H9 (cell line): ENCODE measurements at regions not wholly inside any gene's neighbourhood (a gene's known extent, or its start where the extent isn't known, plus 50 kb on each side); places are given as distances from the start of the nearest gene placed in this dataset.

ENCODE experiments used
- DNase-seq: peaks from one replicate; pipeline ENCODE4 v3.0.0-alpha.2; 2017
- H2AFZ ChIP-seq: one replicate; pipeline ENCODE4 v1.6.1; 2013; ENCODE audit warnings: mild to moderate bottlenecking, low read length, control low read depth, moderate library complexity
- H2AK5ac ChIP-seq: 2 replicates; pipeline ENCODE4 v1.6.1; 2013; ENCODE audit warnings: low read length, control low read depth, mixed read lengths; ENCODE audit not compliant: insufficient read length
- H2BK120ac ChIP-seq: one replicate; pipeline ENCODE4 v1.6.1; 2013; ENCODE audit warnings: low read depth, mild to moderate bottlenecking, low read length, control low read depth, inconsistent platforms; ENCODE audit not compliant: poor library complexity, severe bottlenecking
- H2BK12ac ChIP-seq: 2 replicates; pipeline ENCODE4 v1.6.1; 2013; ENCODE audit warnings: low read length, control low read depth, mixed read lengths, low read depth; ENCODE audit not compliant: insufficient read length
- H2BK15ac ChIP-seq: 2 replicates; pipeline ENCODE4 v1.6.1; 2013; ENCODE audit warnings: low read depth, low read length, control low read depth
- H2BK20ac ChIP-seq: one replicate; pipeline ENCODE4 v1.6.1; 2013; ENCODE audit warnings: low read depth, mild to moderate bottlenecking, low read length, control low read depth, inconsistent platforms; ENCODE audit not compliant: poor library complexity, severe bottlenecking
- H2BK5ac ChIP-seq: 2 replicates; pipeline ENCODE4 v1.6.1; 2013; ENCODE audit warnings: low read length, control low read depth, mixed read lengths; ENCODE audit not compliant: insufficient read length
- H3K14ac ChIP-seq: 2 replicates; pipeline ENCODE4 v1.6.1; 2013; ENCODE audit warnings: low read length, control low read depth; ENCODE audit not compliant: insufficient read depth
- H3K18ac ChIP-seq: 2 replicates; pipeline ENCODE4 v1.6.1; 2013; ENCODE audit warnings: low read depth, mild to moderate bottlenecking, mixed read lengths, low read length, control low read depth; ENCODE audit not compliant: insufficient read length
- H3K23ac ChIP-seq: 2 replicates; pipeline ENCODE4 v1.6.1; 2013; ENCODE audit warnings: low read length, control low read depth, mixed read lengths, low read depth; ENCODE audit not compliant: insufficient read length
- H3K23me2 ChIP-seq: 2 replicates; pipeline ENCODE4 v1.6.1; 2013; ENCODE audit warnings: low read depth, mild to moderate bottlenecking, mixed read lengths, low read length, control low read depth; ENCODE audit not compliant: insufficient read length, poor library complexity, severe bottlenecking
- H3K27ac ChIP-seq: 2 replicates; pipeline ENCODE4 v1.5.1; 2013; ENCODE audit warnings: low read length, control low read depth, mixed read lengths, low read depth; ENCODE audit not compliant: insufficient read length
- H3K27me3 ChIP-seq: 2 replicates; pipeline ENCODE4 v1.6.1; 2013; ENCODE audit warnings: low read length, control low read depth, inconsistent platforms; ENCODE audit not compliant: insufficient read depth
- H3K4ac ChIP-seq: 2 replicates; pipeline ENCODE4 v1.6.1; 2013; ENCODE audit warnings: low read depth, mild to moderate bottlenecking, control low read depth, inconsistent platforms, low read length, moderate library complexity
- H3K4me1 ChIP-seq: 2 replicates; pipeline ENCODE4 v1.6.1; 2013; ENCODE audit warnings: low read length, control low read depth, inconsistent platforms; ENCODE audit not compliant: insufficient read depth
- H3K4me2 ChIP-seq: 2 replicates; pipeline ENCODE4 v1.6.1; 2013; ENCODE audit warnings: low read length, control low read depth, mixed read lengths; ENCODE audit not compliant: insufficient read length, insufficient read depth
- H3K56ac ChIP-seq: 2 replicates; pipeline ENCODE4 v1.6.1; 2013; ENCODE audit warnings: low read depth, mild to moderate bottlenecking, mixed read lengths, low read length, control low read depth; ENCODE audit not compliant: insufficient read length
- H3K79me1 ChIP-seq: 2 replicates; pipeline ENCODE4 v1.6.1; 2013; ENCODE audit warnings: low read depth, mild to moderate bottlenecking, moderate library complexity, low read length, control low read depth, inconsistent platforms; ENCODE audit not compliant: insufficient read depth, poor library complexity, severe bottlenecking
- H3K79me2 ChIP-seq: 2 replicates; pipeline ENCODE4 v1.6.1; 2013; ENCODE audit warnings: low read length, control low read depth, inconsistent platforms; ENCODE audit not compliant: insufficient read depth
- H3K9ac ChIP-seq: 2 replicates; pipeline ENCODE4 v1.6.1; 2013; ENCODE audit warnings: low read length, control low read depth, mixed read lengths; ENCODE audit not compliant: insufficient read length; ENCODE audit errors: extremely low read depth
- H3K9me3 ChIP-seq: one replicate; pipeline ENCODE4 v1.6.1; 2013; ENCODE audit warnings: low read depth, low read length, inconsistent platforms; ENCODE audit not compliant: control insufficient read depth
- H3T11ph ChIP-seq: one replicate; pipeline ENCODE4 v1.6.1; 2013; ENCODE audit warnings: mild to moderate bottlenecking, low read length, control low read depth, inconsistent platforms
- H4K20me1 ChIP-seq: one replicate; pipeline ENCODE4 v1.6.1; 2013; ENCODE audit not compliant: control insufficient read depth, insufficient read length, insufficient read depth
- H4K5ac ChIP-seq: 2 replicates; pipeline ENCODE4 v1.6.1; 2013; ENCODE audit warnings: low read depth, mild to moderate bottlenecking, mixed read lengths, low read length, control low read depth; ENCODE audit not compliant: insufficient read length
- H4K8ac ChIP-seq: replicated peaks from 2 replicates; pipeline ENCODE4 v1.6.1; 2013; ENCODE audit warnings: low read length, control low read depth, mixed read lengths, low read depth; ENCODE audit not compliant: insufficient read length
- H4K91ac ChIP-seq: 2 replicates; pipeline ENCODE4 v1.6.1; 2013; ENCODE audit warnings: low read depth, mild to moderate bottlenecking, moderate library complexity, mixed read lengths, low read length, control low read depth; ENCODE audit not compliant: insufficient read length
- H3K27ac Mint-ChIP-seq, 3 experiments: 2 replicates in 2 of 3; 3 replicates in 1 of 3; pipeline ENCODE4 v1.8.0; 2020 to 2021; ENCODE audit warnings: mixed read lengths in 3 of 3, mild to moderate bottlenecking in 1 of 3, moderate library complexity in 1 of 3
- H3K27me3 Mint-ChIP-seq: 2 replicates; pipeline ENCODE4 v1.8.0; 2021; ENCODE audit warnings: low read depth, mild to moderate bottlenecking, moderate library complexity, mixed read lengths
- H3K36me3 Mint-ChIP-seq, 3 experiments: 2 replicates in 2 of 3; 3 replicates in 1 of 3; pipeline ENCODE4 v1.8.0; 2020 to 2021; ENCODE audit warnings: low read depth in 3 of 3, mixed read lengths in 3 of 3; ENCODE audit not compliant: insufficient read depth in 1 of 3
- H3K4me1 Mint-ChIP-seq, 2 experiments: 2 replicates each; pipeline ENCODE4 v1.8.0; 2020; ENCODE audit warnings: mixed read lengths in 2 of 2
- H3K4me3 Mint-ChIP-seq, 2 experiments: 2 replicates in 1 of 2; 3 replicates in 1 of 2; pipeline ENCODE4 v1.8.0; 2020 to 2021; ENCODE audit warnings: mild to moderate bottlenecking in 2 of 2, mixed read lengths in 2 of 2, moderate library complexity in 1 of 2
- H3K9me3 Mint-ChIP-seq, 2 experiments: 2 replicates in 1 of 2; 3 replicates in 1 of 2; pipeline ENCODE4 v1.8.0; 2020; ENCODE audit warnings: mild to moderate bottlenecking in 2 of 2, mixed read lengths in 2 of 2, moderate library complexity in 1 of 2
- CTCF ChIP-seq: fragments of 200-600 bp; sonication (generic); conservative IDR thresholded peaks from 3 replicates; pipeline ENCODE4 v1.8.0; 2021; ENCODE audit warnings: antibody characterized with exemption, mild to moderate bottlenecking
- WGBS: extraction: QIAGEN DNeasy Blood & Tissue Kit; methylation state at CpG from one replicate; pipeline ENCODE4 v1.1.7; 2013; ENCODE audit warnings: missing lambda C conversion rate, low lambda C conversion rate, mixed read lengths; ENCODE audit not compliant: insufficient read length; ENCODE audit errors: extremely low coverage; 5-methylcytosine and 5-hydroxymethylcytosine counted together

GRCh38 chr1:214966346-214966745 lies 116.2 kb upstream of the KCNK2 start:
- no peaks in the 10 kb centered on the region for H3K9me3 ChIP-seq
- DNase-seq, result no peak
- WGBS, result no CpG with 5 or more reads among the region's 3 CpGs
- H4K5ac ChIP-seq, result no peak overlapping the region
- H2BK120ac ChIP-seq, result no peak overlapping the region
- no peak overlapping the region for H4K8ac ChIP-seq
- no peak overlapping the region for H3K4me2 ChIP-seq
- H3K56ac ChIP-seq, result no peak overlapping the region
- no peak for TF ChIP-seq CTCF
- no peaks in the 10 kb centered on the region for H3K23me2 ChIP-seq
- H2AK5ac ChIP-seq, result no peak overlapping the region
- H4K91ac ChIP-seq, result no peak overlapping the region
- no peak overlapping the region for H2BK20ac ChIP-seq
- no peaks in the 10 kb centered on the region for H4K20me1 ChIP-seq
- peaks cover 4 to 5% of the 10 kb centered on the region in 2 experiments; a peak in 2 of 4 replicates for H3K4me1 Mint-ChIP-seq
- H3K18ac ChIP-seq, result no peak overlapping the region
- H2BK12ac ChIP-seq, result no peak overlapping the region
- no peak overlapping the region for H3K23ac ChIP-seq
- H3K27ac ChIP-seq, result no peak overlapping the region
- H3K4ac ChIP-seq, result no peak overlapping the region
- no peak overlapping the region for H2AFZ ChIP-seq
- H3T11ph ChIP-seq, result no peak overlapping the region
- no peak overlapping the region for H3K9ac ChIP-seq
- H2BK15ac ChIP-seq, result no peak overlapping the region
- H3K9me3 Mint-ChIP-seq, result no peaks in the 10 kb centered on the region
- no peaks in the 10 kb centered on the region for H3K27me3 Mint-ChIP-seq
- H2BK5ac ChIP-seq, result no peak overlapping the region
- no peaks in the 10 kb centered on the region for H3K4me1 ChIP-seq
- no peaks in the 10 kb centered on the region for H3K36me3 Mint-ChIP-seq
- no peaks in the 10 kb centered on the region for H3K79me2 ChIP-seq
- no peaks in the 10 kb centered on the region for H3K27me3 ChIP-seq
- peak overlapping the region in 1 of 3 experiments; percentile 74; a peak in 1 of 7 replicates for H3K27ac Mint-ChIP-seq
- H3K4me3 Mint-ChIP-seq, result no peak overlapping the region
- no peak overlapping the region for H3K14ac ChIP-seq
- no peaks in the 10 kb centered on the region for H3K79me1 ChIP-seq
